ENCODE measurements at regions not wholly inside any gene's neighbourhood (a gene's known extent, or its start where the extent isn't known, plus 50 kb on each side); places are given as distances from the start of the nearest gene placed in this dataset.
"Not testable (repeated sequence)": the region's sequence is repeated elsewhere in the genome, so short reads cannot be mapped to it uniquely, and the experiment has no call there.

GRCh38 chr9:11196840-11197365 is 584.1 kb upstream of the PTPRD start:
- peaks cover 4 to 13% of the 10 kb centered on the region in 2 donors for H3K9me3 Mint-ChIP-seq
- not testable (repeated sequence) for H3K4me3 Mint-ChIP-seq, H3K27ac Mint-ChIP-seq, DNase-seq, ATAC-seq, H3K27me3 Mint-ChIP-seq, H3K4me1 Mint-ChIP-seq

GRCh38 chr9:11199335-11199734 is 586.5 kb upstream of the PTPRD start:
- Mint-ChIP-seq H3K27ac (no peak overlapping the region), H3K9me3 (peaks cover 10 to 23% of the 10 kb centered on the region in 2 donors), H3K4me3 (no peak overlapping the region), H3K27me3 (no peaks in the 10 kb centered on the region), H3K4me1 (no peaks in the 10 kb centered on the region)
- no peak for ATAC-seq
- DNase-seq: no peak

GRCh38 chr9:11204521-11204920 is 591.7 kb upstream of the PTPRD start:
- no peak for ATAC-seq
- no peak overlapping the region for H3K4me3 Mint-ChIP-seq
- no peaks in the 10 kb centered on the region for H3K4me1 Mint-ChIP-seq
- H3K27ac Mint-ChIP-seq: no peak overlapping the region
- H3K9me3 Mint-ChIP-seq: peaks cover 15 to 25% of the 10 kb centered on the region in 2 donors
- DNase-seq: no peak
- H3K27me3 Mint-ChIP-seq: no peaks in the 10 kb centered on the region

GRCh38 chr9:11206925-11207324 is 594.1 kb upstream of the PTPRD start:
- no peak overlapping the region for H3K4me3 Mint-ChIP-seq
- H3K27me3 Mint-ChIP-seq: no peaks in the 10 kb centered on the region

GRCh38 chr9:11233696-11234095 is 620.9 kb upstream of the PTPRD start:
- Mint-ChIP-seq H3K27me3 (no peaks in the 10 kb centered on the region), H3K9me3 (peaks cover 29 to 41% of the 10 kb centered on the region in 2 donors), H3K27ac (no peak overlapping the region), H3K4me1 (no peaks in the 10 kb centered on the region), H3K4me3 (no peak overlapping the region)
- no peak for DNase-seq
- no peak for ATAC-seq

More at GRCh38 chr9:11206925-11207324, 594.1 kb upstream of the PTPRD start:
- H3K27ac Mint-ChIP-seq: no peak overlapping the region
- ATAC-seq (no peak), DNase-seq (no peak)
- peaks cover 13 to 19% of the 10 kb centered on the region in 2 donors for H3K9me3 Mint-ChIP-seq
- H3K4me1 Mint-ChIP-seq: no peaks in the 10 kb centered on the region

- H3K9me3 Mint-ChIP-seq: peaks cover 21 to 47% of the 10 kb centered on the region in 2 donors
Observed at GRCh38 chr9:11235061-11235460, 622.3 kb upstream of the PTPRD start.

GRCh38 chr9:11241779-11242178 is 629.0 kb upstream of the PTPRD start:
- H3K4me3 Mint-ChIP-seq: no peak overlapping the region
- no peaks in the 10 kb centered on the region for H3K4me1 Mint-ChIP-seq
- H3K27ac Mint-ChIP-seq: no peak overlapping the region
- DNase-seq: no peak
- H3K27me3 Mint-ChIP-seq: no peaks in the 10 kb centered on the region
- H3K9me3 Mint-ChIP-seq: peaks cover 16 to 37% of the 10 kb centered on the region in 2 donors
- no peak for ATAC-seq

More at GRCh38 chr9:11235061-11235460, 622.3 kb upstream of the PTPRD start:
- DNase-seq (no peak), ATAC-seq (no peak)
- Mint-ChIP-seq H3K27me3 (no peaks in the 10 kb centered on the region), H3K27ac (no peak overlapping the region), H3K4me3 (no peak overlapping the region), H3K4me1 (no peaks in the 10 kb centered on the region)

- H3K27me3 Mint-ChIP-seq: no peaks in the 10 kb centered on the region
- ATAC-seq (no peak), DNase-seq (no peak)
- no peak overlapping the region for H3K27ac Mint-ChIP-seq
- H3K4me3 Mint-ChIP-seq: no peak overlapping the region
- H3K4me1 Mint-ChIP-seq: no peaks in the 10 kb centered on the region
- peaks cover 14 to 45% of the 10 kb centered on the region in 2 donors for H3K9me3 Mint-ChIP-seq
Observed at GRCh38 chr9:11257992-11258391, 645.2 kb upstream of the PTPRD start.

- no peak overlapping the region for H3K27ac Mint-ChIP-seq
- ATAC-seq: no peak
Observed at GRCh38 chr9:11269036-11269435, 656.2 kb upstream of the PTPRD start.

GRCh38 chr9:11275158-11275695 is 662.4 kb upstream of the PTPRD start:
- H3K9me3 Mint-ChIP-seq: peaks cover under 1 to 7% of the 10 kb centered on the region in 2 donors
- ATAC-seq (no peak), DNase-seq (no peak)
- H3K27ac Mint-ChIP-seq: no peak overlapping the region
- H3K4me1 Mint-ChIP-seq: no peaks in the 10 kb centered on the region
- no peak overlapping the region for H3K4me3 Mint-ChIP-seq
- H3K27me3 Mint-ChIP-seq: no peaks in the 10 kb centered on the region

More at GRCh38 chr9:11269036-11269435, 656.2 kb upstream of the PTPRD start:
- Mint-ChIP-seq H3K27me3 (no peaks in the 10 kb centered on the region), H3K9me3 (peaks cover 11 to 24% of the 10 kb centered on the region in 2 donors), H3K4me3 (no peak overlapping the region), H3K4me1 (no peaks in the 10 kb centered on the region)
- DNase-seq: no peak

- H3K4me3 Mint-ChIP-seq: no peak overlapping the region
- peaks cover 10 to 16% of the 10 kb centered on the region in 2 donors for H3K9me3 Mint-ChIP-seq
- no peaks in the 10 kb centered on the region for H3K4me1 Mint-ChIP-seq
- no peak overlapping the region for H3K27ac Mint-ChIP-seq
- H3K27me3 Mint-ChIP-seq: no peaks in the 10 kb centered on the region
- DNase-seq (no peak), ATAC-seq (no peak)
Observed at GRCh38 chr9:11312966-11313365, 700.2 kb upstream of the PTPRD start.

- H3K27ac Mint-ChIP-seq: no peak overlapping the region
- ATAC-seq: no peak
- H3K4me3 Mint-ChIP-seq: no peak overlapping the region
- no peaks in the 10 kb centered on the region for H3K4me1 Mint-ChIP-seq
- H3K27me3 Mint-ChIP-seq: no peaks in the 10 kb centered on the region
- H3K9me3 Mint-ChIP-seq: no peaks in the 10 kb centered on the region
- DNase-seq: no peak
Observed at GRCh38 chr9:11318946-11319345, 706.1 kb upstream of the PTPRD start.

- H3K4me3 Mint-ChIP-seq: no peak overlapping the region
- no peaks in the 10 kb centered on the region for H3K4me1 Mint-ChIP-seq
- no peak for ATAC-seq
- no peaks in the 10 kb centered on the region for H3K9me3 Mint-ChIP-seq
- H3K27ac Mint-ChIP-seq: no peak overlapping the region
- no peaks in the 10 kb centered on the region for H3K27me3 Mint-ChIP-seq
- no peak for DNase-seq
Observed at GRCh38 chr9:11319538-11319937, 706.7 kb upstream of the PTPRD start.

GRCh38 chr9:11320989-11321388 is 708.2 kb upstream of the PTPRD start:
- H3K27ac Mint-ChIP-seq: no peak overlapping the region

GRCh38 chr9:11323457-11323856 is 710.7 kb upstream of the PTPRD start:
- Mint-ChIP-seq H3K4me3 (no peak overlapping the region), H3K9me3 (peaks cover 0 to 6% of the 10 kb centered on the region in 2 donors), H3K27me3 (no peaks in the 10 kb centered on the region), H3K27ac (no peak overlapping the region), H3K4me1 (no peaks in the 10 kb centered on the region)
- no peak for DNase-seq
- no peak for ATAC-seq

More at GRCh38 chr9:11320989-11321388, 708.2 kb upstream of the PTPRD start:
- Mint-ChIP-seq H3K9me3 (peaks cover 0 to 1% of the 10 kb centered on the region in 2 donors), H3K27me3 (no peaks in the 10 kb centered on the region), H3K4me1 (no peaks in the 10 kb centered on the region), H3K4me3 (no peak overlapping the region)
- no peak for DNase-seq
- ATAC-seq: no peak

- no peaks in the 10 kb centered on the region for H3K4me1 Mint-ChIP-seq
Observed at GRCh38 chr9:11326231-11326630, 713.4 kb upstream of the PTPRD start.

GRCh38 chr9:11328326-11328725 is 715.5 kb upstream of the PTPRD start:
- DNase-seq (no peak), ATAC-seq (no peak)
- Mint-ChIP-seq H3K27ac (no peak overlapping the region), H3K9me3 (peaks cover 0 to 11% of the 10 kb centered on the region in 2 donors), H3K27me3 (no peaks in the 10 kb centered on the region), H3K4me3 (no peak overlapping the region), H3K4me1 (no peaks in the 10 kb centered on the region)

More at GRCh38 chr9:11326231-11326630, 713.4 kb upstream of the PTPRD start:
- no peak for DNase-seq
- Mint-ChIP-seq H3K4me3 (no peak overlapping the region), H3K27ac (no peak overlapping the region), H3K27me3 (no peaks in the 10 kb centered on the region), H3K9me3 (peaks cover 0 to 6% of the 10 kb centered on the region in 2 donors)
- ATAC-seq: no peak

Measured in stimulated activated naive CD8-positive, alpha-beta T cell treated with anti-CD3 and anti-CD28 coated beads, Interleukin-15, amount 100 ng/mL, for 72 hours (primary cell).